Fibroblast of pulmonary artery (primary cell): ENCODE measurements at regions not wholly inside any gene's neighbourhood (a gene's known extent, or its start where the extent isn't known, plus 50 kb on each side); places are given as distances from the start of the nearest gene placed in this dataset.

Experiments used
- DNase-seq: peaks from one replicate; pipeline ENCODE4 v3.0.0-alpha.2; 2010; ENCODE audit warnings: low read depth
- H3K4me3 ChIP-seq: replicated peaks from 2 replicates; pipeline ENCODE4 v1.5.1; 2011; ENCODE audit warnings: low read depth, mild to moderate bottlenecking, control low read depth, low read length, moderate library complexity
- TF ChIP-seq, protein P1 (sequence below): IDR thresholded peaks from 2 replicates; pipeline ENCODE4 v1.5.1; 2011; ENCODE audit warnings: mild to moderate bottlenecking, control low read depth, low read length, inconsistent platforms; ENCODE audit errors: missing control alignments

DNA sequence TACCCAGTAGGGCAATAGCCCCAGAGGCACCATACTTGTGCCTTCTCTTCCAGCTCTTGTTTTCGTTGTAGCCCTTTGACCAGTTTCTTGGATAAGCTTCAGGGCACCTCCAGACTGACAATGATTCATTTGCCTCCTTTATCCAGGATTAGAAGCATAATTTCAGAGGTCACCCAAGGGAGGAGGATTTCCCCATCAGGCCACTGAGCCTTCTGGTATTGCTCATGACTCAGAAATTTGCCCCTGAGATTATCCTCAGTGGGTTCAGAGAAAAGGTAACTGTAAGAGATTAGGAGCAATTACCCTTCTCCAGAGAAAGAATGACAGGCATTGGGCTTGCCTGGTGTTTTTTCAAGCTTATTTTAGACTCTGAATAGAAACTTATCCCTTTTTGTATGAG lies 147.9 kb downstream of the MSX2 start:
- DNase-seq = no peak
- TF ChIP-seq, protein P1, sequence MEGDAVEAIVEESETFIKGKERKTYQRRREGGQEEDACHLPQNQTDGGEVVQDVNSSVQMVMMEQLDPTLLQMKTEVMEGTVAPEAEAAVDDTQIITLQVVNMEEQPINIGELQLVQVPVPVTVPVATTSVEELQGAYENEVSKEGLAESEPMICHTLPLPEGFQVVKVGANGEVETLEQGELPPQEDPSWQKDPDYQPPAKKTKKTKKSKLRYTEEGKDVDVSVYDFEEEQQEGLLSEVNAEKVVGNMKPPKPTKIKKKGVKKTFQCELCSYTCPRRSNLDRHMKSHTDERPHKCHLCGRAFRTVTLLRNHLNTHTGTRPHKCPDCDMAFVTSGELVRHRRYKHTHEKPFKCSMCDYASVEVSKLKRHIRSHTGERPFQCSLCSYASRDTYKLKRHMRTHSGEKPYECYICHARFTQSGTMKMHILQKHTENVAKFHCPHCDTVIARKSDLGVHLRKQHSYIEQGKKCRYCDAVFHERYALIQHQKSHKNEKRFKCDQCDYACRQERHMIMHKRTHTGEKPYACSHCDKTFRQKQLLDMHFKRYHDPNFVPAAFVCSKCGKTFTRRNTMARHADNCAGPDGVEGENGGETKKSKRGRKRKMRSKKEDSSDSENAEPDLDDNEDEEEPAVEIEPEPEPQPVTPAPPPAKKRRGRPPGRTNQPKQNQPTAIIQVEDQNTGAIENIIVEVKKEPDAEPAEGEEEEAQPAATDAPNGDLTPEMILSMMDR = no peak
- no peak overlapping the region for H3K4me3 ChIP-seq

GRCh38 chr5:174852143-174852542 lies 127.8 kb downstream of the MSX2 start:
- TF ChIP-seq, protein P1 = no peak
- no peak for DNase-seq
- H3K4me3 ChIP-seq = no peak overlapping the region

DNA sequence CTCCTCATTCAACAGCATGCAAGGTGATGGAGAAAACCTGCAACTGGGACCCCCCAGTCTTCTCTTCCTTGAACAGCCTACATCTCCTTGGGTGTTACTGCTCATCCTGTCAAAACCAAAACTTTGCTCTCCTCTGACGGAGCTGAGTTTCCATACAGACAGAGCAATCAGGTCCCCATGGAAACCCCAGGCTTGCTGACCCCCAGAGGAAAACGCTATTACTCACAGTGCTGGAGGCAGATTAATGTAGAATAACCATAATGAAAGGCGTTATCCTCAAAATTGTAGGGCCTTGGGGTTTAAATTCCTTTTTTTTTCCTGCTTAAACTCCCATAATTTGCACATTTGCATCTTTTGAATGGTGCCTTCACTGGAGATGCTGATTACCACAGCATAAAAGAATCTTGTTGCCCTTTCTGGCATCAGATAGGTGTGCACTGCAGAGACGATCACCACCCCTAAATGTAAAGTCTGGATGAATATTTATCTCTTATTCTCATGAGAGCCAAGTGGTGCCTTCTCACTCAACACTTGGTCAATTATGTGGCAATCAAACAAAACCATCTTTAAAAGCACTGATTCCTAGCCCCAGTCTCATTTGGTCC lies 126.3 kb downstream of the MSX2 start:
- no peak overlapping the region for H3K4me3 ChIP-seq
- TF ChIP-seq, protein P1 = no peak
- DNase-seq = no peak

- no peak for DNase-seq
- TF ChIP-seq, protein P1 = no peak
- H3K4me3 ChIP-seq = no peak overlapping the region
Observed at GRCh38 chr5:174849426-174849825, 125.0 kb downstream of the MSX2 start.

GRCh38 chr5:174844971-174845370 lies 120.6 kb downstream of the MSX2 start:
- H3K4me3 ChIP-seq = no peak overlapping the region
- no peak for DNase-seq
- TF ChIP-seq, protein P1 = no peak

DNA sequence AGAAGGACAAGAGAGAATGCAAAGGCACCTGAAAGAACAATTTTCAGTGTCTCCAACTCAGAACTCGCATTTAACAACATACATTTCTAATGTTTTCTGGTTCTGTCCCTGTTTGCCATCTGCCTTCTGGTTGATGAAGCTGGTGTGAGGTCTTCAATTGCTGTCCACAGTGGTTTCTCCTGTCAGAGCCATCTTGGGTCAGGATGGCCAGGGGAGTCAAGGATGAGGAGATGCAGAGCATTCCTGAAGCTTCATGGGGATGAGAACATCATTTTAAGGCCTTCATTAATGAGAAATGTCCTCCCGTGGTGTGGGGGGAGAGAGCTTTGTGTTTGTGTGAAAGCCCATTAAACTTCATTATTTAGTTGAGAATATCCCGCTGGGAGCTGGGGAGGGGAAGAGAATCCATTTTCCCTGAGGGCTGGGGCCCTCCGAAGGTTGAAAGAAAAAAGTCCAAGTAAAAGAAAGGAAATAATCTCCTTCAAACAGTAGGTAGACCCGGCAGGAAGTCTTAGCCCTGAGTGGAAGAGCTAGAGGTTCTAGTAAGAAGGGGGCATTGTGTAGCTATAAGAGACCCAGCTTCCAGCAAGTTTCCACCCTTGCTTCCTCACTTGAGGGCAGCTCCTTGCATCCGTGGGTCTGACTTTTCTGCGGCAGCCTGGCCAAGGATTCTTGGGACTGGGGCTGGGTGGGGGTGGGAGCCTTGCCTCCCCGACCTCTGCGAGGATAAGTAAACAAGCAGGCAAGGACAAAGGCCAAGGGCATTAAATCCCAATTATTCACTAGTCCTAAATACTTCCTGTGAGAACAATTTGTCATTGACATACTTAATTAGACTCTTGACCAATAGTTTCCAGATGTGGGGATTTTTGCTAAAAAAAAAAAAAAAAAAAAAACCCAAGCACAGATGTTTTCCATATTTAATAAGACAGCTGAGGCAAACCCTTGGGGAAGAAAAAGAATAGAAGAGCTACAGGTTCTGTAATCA lies 119.2 kb downstream of the MSX2 start:
- TF ChIP-seq, protein P1 = no peak

More for the DNA sequence above, 119.2 kb downstream of the MSX2 start:
- H3K4me3 ChIP-seq = no peak overlapping the region
- DNase-seq = no peak
